NCI-H2107 treated with DMSO at 0.1 percent for 48 hours (cell line): ENCODE measurements at regions not wholly inside any gene's neighbourhood (a gene's known extent, or its start where the extent isn't known, plus 50 kb on each side); places are given as distances from the start of the nearest gene placed in this dataset.
A peak's percentile ranks its signal among the peaks of the same experiment; 100 is the strongest.

Experiments
- DNase-seq: peaks from one replicate; lab custom pipeline; 2025; ENCODE audit not compliant: unreplicated experiment; lab: John Stamatoyannopoulos, UW

DNA sequence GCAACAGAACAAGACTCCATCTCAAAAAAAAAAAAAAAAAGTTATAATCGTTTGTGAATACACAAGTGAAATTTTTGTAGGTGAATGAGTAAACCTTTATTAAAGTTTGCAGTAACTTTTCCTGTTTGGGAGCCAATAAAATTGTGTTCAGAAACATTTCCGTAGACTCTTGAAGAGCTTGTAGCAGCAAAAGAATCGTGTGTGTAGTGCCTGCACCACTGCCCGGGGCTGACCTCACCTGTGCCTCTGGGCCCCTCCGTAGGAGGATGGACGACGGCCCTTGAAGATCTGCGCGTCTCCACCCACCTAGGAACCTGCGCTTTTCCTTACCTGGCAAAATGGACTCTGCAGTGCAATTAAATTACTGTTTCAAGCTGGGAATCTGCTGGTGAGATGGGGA lies 366.0 kb downstream of the THBS2 start:
- DNase-seq = no peak

DNA sequence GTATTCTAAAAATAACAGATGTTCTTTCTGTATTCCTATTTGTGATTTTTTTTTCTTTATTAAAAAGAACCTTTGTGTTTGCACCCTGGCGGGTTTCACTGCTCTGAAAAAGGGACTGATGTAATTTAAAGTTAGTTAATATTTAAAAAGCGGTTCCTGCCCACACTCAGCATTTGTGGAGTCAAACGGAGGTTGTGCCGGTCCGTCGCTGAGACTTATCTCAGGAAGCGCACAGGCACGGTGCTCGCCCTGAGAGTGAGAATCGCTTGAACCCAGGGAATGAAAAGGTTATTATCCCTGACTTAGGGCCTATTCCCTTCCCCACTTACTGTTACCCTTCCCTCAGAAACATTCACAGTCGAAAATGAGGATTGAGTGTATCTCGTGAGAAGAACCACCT lies 366.7 kb downstream of the THBS2 start:
- no peak for DNase-seq

DNA sequence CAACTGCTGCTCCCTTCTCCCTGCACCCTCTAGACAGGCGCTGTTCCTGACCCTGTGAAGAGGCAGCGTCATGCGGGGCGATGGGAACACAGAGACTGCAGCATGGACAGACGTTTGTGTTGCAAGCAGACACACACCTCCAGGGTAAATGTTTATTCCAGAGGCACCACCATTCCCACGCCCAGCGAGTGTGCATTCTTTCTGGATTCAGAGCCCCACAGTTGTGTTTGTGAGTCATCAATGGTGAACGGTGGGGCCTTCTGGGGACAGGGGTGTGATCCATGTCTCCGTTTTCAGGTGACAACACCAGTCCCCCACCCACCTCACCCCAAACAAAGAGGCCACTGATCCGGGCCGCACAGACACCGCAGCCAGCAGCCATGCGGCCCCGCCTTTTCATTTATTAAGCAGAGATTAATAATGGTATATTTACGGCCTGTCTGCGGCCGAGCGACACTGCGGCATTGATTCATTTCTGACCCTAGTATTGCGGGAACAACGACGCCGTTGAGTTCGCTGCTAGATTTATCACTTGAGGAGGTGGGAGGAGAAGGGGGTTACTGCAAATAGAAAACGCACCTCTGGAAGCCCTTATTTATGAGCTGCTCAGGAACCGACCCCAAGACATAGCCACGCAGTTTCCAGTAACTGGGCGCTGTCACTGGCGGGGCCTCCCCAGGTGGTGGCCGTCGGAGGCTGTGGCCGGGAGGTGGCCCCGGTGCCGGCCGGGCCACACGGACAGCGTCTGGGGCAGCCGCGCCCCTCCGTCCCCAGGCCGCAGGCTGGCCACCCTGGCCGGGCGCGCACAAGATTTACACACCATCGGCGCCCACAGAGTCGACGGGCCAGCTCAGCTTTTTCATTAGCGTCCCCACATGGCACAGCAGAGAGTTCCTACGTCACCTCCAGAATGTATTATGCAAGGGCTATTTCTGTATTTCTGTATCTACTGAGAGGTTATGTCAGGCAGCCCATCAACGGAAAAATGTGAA lies 367.6 kb downstream of the THBS2 start:
- DNase-seq = no peak

DNA sequence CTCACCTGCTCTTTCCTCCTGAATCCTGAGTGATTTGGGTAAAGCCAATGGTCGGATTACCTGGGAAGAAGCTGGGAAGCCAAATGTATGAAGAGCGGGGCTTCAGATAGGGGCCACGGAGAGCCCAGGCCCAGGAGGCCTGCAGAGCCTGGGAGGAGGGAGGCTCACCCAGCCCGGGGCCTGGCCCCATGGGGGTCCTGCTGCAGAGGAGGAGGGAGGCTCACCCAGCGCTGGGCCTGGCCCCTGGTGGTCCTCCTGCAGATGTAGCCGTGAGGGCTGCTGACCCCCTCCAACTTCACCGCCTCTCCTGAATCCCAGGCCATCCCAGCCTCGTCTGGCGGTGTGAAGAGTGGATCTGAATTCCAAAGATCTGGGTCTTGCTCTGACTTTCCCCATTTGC lies 368.4 kb downstream of the THBS2 start:
- DNase-seq = no peak

DNA sequence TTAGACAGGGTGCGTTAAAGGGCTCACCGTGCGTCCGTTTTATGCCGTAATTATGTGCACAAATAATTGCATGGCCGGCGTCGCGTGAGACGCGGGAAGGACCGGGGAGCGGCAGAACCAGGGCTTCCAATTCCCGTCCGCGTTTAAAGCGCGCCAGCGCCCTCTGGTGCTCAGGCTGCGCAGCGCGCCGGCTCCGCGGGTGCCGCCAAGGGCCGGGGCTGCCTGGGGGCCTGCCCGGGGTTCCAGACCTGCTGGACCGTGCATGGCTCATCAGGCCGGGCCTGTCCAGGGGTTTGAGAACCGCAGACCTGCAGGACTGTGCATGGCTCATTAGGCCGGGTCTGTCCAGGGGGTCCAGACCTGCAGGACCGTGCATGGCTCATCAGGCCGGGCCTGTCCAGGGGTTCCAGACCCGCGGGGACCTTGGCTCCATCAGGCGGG lies 369.0 kb downstream of the THBS2 start:
- peak; percentile 26 for DNase-seq

DNA sequence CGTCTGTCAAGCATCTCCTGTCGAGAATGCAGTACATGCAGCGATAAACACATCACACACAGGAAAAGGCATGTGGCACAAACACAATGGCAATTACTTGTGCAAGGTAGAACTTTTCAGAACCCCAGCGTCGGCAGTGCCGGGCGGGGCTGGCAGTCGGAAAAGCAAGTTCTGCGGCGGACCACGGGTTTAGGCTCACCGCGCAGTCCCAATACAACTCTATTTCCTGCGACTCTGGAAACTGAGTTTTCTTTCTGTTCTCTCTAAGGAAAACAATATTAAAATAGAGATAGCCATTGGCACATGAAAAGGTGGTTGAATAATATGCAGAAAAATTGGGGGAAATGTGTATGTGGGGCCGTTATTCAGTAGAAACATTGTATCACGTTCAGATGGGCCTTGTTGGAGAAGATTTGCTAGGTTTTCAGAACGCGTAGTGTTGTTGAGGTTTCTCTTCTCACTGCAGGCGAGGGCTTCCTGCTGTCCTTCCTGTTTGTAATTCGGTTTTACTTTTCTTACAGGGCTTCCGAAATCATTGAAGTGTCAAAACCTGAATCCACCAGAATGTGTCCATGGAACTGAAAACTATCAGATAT lies 369.5 kb downstream of the THBS2 start:
- DNase-seq = no peak

DNA sequence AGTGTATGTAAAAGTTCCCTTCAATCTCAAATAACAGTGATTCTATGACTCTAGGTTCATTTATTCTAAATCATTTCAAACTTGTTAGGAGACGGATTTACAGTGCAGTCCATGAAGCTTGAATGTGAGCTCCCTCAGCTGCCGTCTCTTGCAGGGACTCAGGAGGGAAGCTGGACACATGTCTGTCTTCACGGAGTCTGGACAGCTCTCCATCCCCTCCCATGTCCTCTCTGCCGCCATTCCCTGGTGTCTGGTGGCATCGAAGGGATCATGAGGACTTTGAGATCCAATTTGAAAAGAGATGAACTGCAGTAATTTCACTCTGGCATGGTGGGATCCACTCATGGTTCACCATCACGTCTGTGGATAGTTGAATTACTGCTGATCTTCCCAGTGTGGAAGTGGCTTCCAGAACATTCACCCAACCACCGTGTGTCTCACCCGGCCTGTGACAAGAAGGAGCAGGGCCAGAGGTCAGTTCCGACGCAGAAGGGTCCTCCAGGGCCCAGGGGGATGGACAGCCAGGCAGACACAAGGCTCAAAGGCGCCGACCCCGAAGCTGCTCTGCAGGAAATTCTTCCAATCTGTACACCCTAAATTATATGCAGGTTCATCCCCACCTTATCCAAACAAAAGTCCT lies 370.1 kb downstream of the THBS2 start:
- no peak for DNase-seq

DNA sequence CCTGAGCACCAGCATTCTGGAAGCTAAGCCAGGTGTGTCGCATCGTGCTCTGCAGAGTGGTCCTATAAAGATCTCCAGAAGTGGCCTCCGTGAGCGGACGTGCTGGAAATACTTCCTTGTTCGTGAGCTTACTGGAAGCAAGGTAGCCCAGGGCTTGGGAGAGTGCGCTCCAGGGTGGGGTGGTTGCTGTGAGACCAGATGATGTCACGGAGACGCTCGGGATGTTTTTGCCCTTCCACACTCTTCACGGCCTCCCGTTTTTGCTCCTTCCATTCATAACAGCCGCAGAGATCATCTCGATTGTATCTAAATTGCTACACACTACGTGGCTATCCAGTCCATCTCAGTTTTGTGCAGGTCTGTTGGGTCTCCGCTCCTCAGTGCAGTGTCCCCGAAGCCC lies 373.4 kb downstream of the THBS2 start:
- DNase-seq = no peak

DNA sequence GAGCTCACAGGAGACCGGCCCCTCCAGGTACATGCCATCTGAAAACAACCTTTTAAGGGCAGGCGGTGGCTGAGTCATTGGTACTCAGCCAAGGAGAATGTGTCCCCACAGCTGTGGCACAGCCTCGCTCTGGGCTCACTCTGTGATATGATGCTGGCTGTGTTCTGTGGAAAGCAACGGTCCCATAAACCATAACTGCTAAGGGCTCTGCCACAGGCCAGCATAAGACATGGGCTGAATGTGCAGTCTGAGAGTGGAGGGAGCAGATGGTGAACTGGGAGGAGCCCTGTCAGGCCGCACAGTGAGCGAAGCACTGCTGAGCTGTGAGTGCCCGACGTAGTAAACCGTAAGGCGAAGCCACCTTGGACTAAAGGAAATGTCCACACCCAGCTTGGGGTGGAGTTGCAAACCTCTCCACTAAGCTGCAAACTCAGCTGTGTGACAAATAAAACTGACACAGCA lies 375.8 kb downstream of the THBS2 start:
- DNase-seq = peak; percentile 60

DNA sequence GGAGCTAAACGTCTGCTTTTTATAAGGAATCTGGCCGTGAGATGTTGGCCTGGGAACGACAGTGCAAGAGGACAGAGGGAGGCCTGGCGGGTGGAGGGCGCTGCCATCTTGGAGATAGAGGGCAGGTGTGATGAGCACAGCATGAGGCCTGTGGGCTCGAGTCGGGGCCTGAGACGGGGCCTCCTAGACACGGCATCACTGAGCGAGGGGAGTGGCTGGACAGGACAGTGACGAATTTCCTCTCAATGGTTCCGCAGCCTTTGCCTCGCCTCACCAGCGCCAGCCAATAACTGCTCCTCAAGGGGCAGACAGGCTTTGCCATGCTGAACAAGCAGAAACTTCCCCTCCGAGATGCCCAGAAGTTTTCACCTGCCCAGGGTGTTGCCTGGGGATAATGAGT lies 376.7 kb downstream of the THBS2 start:
- no peak for DNase-seq

DNA sequence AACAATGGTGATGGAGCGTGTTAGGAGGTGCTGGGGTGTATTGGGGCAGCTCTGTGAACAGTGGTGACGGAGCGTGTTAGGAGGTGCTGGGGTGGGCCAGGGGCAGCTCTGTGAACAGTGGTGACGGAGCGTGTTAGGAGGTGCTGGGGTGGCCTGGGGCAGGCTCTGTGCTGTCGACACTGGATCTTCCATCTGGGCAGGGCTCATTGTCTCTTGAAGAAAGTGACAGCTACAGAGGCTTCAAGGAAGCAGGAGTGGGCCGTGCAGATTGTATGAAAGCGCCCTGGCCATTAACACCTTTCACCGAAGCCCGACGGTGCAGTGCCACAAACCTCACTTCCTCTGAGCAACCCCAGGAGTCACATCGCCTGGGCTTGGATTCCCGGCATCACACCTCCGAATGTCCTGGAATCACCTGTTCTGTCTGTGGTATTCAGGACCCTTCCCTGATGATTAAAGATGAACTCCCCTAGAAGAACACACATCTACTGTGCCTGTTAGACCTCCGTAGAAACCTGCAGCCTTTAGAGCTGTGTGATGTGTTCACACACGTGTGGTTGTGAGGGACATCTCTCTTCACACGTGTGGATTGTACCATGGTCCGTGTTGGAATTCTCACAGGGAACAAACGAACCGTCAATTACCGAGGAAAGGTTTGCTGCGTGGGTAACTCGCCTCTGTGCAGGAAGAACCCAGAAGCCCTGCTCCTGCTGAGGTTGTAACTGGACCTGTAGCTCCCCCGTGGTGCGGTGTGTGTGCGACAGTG lies 377.7 kb downstream of the THBS2 start:
- DNase-seq = no peak

DNA sequence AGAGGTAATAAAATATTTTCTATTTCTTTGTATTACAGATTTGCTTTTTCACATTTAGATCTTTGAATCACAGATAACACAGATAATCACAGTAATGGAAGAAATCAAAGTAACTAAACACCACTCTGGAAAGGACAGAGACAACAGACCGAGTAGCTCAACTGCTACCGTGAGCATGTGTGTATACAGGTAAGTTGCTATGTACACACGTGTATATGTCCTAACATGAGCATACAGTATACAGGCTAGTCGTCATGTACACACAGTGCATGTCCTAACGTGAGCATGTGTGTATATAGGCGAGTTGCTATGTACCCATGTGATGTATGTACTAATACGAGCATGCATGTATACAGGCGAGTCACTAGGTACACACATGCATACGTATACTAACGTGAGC lies 379.0 kb downstream of the THBS2 start:
- DNase-seq = no peak

DNA sequence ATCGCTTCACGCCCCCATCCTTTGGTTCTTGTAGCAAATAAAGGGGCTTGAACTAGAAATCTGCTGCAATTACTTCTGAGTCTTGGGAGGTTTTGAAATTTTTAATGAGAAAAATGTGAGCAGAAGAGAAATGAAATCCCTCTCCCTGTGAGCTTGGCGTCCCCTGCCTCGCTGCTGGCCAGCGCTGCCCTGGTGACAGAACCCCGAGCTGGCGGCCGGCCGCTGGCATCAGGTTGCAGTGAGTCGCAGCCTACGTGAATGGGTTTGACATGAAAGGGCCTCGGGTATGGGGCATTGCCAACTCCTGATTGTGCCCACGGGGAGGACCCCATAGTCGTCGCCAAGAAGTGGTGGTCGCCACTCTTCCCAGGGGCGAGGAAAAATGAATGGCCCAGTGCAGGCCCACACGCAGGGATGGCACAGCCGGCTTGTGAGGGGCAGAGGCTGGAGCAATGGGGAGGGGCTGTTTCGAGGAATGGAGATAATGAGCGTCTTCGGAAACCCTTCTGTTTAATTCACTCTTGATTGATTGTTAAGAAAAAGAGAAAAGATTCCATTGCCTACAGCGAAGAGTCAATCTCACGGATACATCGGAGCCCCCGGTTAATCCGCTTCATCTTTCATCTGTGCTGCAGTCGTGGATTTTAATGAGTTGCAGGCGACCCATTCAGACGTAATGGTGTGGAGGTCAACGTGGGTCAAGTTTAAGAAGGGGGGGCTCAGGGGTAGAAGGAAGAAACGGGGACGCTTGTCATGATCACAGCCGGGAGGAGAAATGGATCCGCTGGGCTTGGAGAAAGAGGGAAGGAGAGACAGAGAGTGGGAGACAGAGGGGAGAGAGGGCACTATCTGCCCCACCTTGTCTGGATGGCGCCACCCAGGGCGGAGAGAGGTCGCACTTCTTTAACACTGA lies 380.1 kb downstream of the THBS2 start:
- no peak for DNase-seq

DNA sequence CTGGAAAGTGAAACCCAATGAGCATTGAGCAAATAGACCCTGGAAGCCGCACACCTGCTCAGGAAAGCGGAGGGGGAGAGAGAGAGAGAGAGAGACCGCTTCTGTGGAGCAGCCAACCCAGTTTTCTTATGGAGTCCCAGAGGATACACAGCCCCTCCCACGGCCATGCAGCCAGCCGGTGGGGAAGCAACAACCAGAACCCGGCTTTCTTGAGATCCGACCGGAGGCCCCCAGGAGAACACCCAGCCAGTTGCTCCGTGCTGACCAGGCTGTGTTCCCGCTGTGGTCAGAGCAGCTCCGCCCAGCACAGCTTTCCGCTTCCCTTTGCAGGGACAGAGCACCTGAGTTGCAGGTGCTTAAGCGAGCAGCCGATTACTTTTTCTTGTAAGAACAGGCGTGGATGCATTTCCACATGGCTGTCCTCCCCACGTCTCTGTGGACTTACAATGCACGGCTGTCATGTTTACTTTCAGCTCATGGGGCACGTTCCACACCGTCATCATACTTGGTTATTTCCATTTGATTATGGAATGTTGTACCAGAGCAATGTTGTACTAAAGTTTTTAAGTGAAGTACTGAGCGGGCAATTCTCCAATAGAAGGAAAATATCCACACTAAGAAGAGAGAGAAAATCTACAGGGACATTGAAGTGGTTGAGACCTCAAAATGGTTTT lies 381.9 kb downstream of the THBS2 start:
- no peak for DNase-seq

DNA sequence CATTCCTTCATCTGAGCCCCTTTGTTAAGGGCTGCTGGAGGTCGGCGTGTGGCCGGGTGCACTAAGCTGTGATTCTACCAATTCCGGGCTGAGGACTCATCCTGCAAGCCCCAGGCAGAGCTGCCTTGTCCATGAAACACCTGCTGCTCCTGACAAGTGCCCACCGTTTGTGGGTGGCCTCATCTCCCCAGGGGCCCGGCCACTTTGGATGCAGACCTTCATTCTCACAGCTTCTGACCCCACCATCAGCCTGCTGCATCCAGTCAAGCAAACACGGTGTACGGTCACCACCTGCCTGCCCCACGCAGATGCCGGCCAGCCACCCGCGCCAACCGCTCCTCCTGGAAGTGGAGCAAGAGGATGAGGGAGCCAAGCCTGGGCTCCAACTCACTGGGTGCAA lies 382.7 kb downstream of the THBS2 start:
- DNase-seq = no peak

DNA sequence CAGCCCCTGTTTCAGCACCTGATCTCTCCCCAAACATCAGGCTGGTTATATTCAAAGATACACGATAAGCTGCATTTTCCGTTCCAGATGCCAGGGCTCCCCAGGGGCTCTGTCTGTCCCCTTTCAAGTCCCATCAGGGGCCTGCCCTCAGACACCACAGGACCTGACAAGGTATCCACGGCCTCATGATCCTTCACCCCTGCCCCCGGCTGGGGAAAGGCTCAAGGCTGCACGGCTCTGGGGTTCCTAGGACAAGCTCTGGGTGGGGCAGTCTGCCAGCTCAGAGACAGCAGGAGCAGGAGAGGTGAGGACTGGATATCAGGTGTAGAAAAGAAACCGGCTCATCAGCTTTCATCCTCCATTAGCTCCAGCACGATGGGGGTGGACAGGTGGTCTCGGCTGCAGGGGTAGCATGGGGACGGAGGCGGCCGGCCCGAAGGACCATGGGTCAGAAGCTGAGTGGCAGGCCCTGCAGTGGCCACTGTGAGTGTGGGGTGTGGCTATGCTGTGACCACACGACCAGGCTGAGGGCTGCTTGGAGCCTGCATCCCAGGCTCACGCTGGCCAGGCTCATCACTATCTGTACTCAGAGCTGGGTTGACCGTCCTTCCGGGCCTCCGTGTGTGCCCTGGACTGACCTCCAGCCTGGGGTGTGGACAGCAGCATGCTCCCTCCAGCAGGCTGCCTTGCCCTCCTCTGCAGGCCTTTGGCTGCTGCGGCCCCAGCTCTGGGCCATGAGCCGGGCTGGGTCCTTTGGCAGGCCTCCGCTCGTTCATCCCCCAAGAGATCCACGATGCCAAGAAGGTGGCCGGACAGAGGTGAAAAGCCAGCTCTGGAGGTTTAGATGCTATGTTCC lies 386.2 kb downstream of the THBS2 start:
- no peak for DNase-seq

DNA sequence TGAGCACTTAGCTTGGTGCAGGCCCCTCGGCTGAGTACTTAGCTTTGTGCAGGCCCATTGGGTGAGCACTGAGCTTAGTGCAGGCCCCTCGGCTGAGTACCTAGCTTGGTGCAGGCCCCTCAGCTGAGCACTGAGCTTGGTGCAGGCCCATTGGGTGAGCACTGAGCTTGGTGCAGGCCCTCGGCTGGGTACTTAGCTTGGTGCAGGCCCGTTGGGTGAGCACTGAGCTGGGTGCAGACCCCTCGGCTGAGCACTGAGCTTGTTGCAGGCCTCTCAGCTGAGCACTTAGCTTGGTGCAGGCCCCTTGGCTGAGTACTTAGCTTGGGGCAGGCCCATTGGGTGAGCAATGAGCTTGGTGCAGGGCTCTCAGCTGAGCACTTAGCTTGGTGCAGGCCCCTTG lies 387.1 kb downstream of the THBS2 start:
- DNase-seq = no peak

DNA sequence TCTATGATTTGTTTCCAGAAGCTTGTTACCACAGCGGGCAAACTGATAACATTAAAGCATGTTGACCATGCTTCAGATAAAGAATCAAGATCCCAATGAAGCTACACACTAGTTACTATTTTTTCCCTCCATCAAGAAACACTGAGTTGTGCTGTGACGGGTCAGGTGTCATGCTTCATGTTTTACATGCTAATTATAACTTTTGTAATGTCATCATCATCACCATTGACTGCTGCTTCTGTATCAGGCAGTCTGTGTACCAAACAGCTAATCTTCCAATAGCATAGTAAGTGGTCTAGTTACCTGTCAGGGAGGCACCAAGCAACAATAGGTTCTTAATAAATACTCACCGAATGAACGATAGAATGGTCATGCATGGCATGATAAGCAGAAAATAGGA lies 388.1 kb downstream of the THBS2 start:
- DNase-seq = no peak
